Glomerular endothelial cell (primary cell): ENCODE measurements at regions not wholly inside any gene's neighbourhood (a gene's known extent, or its start where the extent isn't known, plus 50 kb on each side); places are given as distances from the start of the nearest gene placed in this dataset.

Experiments
- DNase-seq: peaks from one replicate; pipeline ENCODE4 v3.0.0-alpha.2; 2011; ENCODE audit warnings: low read depth, low spot score; ENCODE audit errors: extremely low read depth

- DNase-seq: no peak
Measured at GRCh38 chr7:42624471-42624870, 287.4 kb downstream of the C7orf25 start.

GRCh38 chr7:42621543-42622219 lies 290.2 kb downstream of the C7orf25 start:
- no peak for DNase-seq

GRCh38 chr7:42618651-42619360 lies 293.1 kb downstream of the C7orf25 start:
- no peak for DNase-seq

- no peak for DNase-seq
Measured at GRCh38 chr7:42617806-42618457, 293.9 kb downstream of the C7orf25 start.

- no peak for DNase-seq
Measured at GRCh38 chr7:42617071-42617765, 294.7 kb downstream of the C7orf25 start.

- DNase-seq: no peak
Measured at GRCh38 chr7:42614636-42615035, 297.2 kb downstream of the C7orf25 start.

- DNase-seq: no peak
Measured at GRCh38 chr7:42611961-42612360, 299.9 kb downstream of the C7orf25 start.

- no peak for DNase-seq
Measured at GRCh38 chr7:42611289-42611928, 300.5 kb downstream of the C7orf25 start.

- no peak for DNase-seq
Measured at GRCh38 chr7:42606193-42606905, 305.5 kb downstream of the C7orf25 start.

GRCh38 chr7:42605406-42606192 lies 306.3 kb downstream of the C7orf25 start:
- DNase-seq: no peak

GRCh38 chr7:42603496-42603895 lies 308.4 kb downstream of the C7orf25 start:
- DNase-seq: no peak

- no peak for DNase-seq
Measured at GRCh38 chr7:42597300-42597699, 314.6 kb downstream of the C7orf25 start.

GRCh38 chr7:42596737-42597136 lies 315.1 kb downstream of the C7orf25 start:
- no peak for DNase-seq

- DNase-seq: no peak
Measured at GRCh38 chr7:42593860-42594259, 318.0 kb downstream of the C7orf25 start.

GRCh38 chr7:42590771-42591310 lies 321.0 kb downstream of the C7orf25 start:
- no peak for DNase-seq

- no peak for DNase-seq
Measured at GRCh38 chr7:42588876-42589275, 323.0 kb downstream of the C7orf25 start.

GRCh38 chr7:42587806-42588205 lies 324.1 kb downstream of the C7orf25 start:
- DNase-seq: no peak

GRCh38 chr7:42580061-42580460 lies 331.8 kb downstream of the C7orf25 start:
- DNase-seq: no peak

- DNase-seq: no peak
Measured at GRCh38 chr7:42575171-42575570, 336.7 kb downstream of the C7orf25 start.
